ENCODE measurements at regions not wholly inside any gene's neighbourhood (a gene's known extent, or its start where the extent isn't known, plus 50 kb on each side); places are given as distances from the start of the nearest gene placed in this dataset.

DNA sequence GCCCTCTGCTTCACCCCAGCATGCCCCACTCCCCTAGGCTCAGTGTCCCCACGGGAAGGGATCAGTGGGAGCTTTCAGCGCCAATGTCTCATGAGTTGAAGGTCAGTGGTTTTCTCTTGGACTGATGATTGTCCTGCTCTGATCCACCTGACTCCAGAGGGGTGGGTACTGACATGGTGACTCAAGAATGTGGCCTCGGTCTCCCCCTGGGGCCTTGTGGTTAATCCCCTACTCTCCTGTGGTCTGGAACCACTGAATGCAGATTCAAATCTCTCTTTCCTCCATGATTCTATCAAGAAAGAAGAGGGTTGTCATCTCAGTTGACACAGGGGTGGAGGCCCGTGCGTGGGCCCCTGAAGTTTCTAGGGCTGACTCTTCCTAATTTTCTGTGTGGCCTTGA lies 176.9 kb downstream of the RPS24 start:
- TF ChIP-seq, protein P1, sequence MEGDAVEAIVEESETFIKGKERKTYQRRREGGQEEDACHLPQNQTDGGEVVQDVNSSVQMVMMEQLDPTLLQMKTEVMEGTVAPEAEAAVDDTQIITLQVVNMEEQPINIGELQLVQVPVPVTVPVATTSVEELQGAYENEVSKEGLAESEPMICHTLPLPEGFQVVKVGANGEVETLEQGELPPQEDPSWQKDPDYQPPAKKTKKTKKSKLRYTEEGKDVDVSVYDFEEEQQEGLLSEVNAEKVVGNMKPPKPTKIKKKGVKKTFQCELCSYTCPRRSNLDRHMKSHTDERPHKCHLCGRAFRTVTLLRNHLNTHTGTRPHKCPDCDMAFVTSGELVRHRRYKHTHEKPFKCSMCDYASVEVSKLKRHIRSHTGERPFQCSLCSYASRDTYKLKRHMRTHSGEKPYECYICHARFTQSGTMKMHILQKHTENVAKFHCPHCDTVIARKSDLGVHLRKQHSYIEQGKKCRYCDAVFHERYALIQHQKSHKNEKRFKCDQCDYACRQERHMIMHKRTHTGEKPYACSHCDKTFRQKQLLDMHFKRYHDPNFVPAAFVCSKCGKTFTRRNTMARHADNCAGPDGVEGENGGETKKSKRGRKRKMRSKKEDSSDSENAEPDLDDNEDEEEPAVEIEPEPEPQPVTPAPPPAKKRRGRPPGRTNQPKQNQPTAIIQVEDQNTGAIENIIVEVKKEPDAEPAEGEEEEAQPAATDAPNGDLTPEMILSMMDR (IDR thresholded peaks at IDR 0.05; ENCODE audit: poor library complexity, severe bottlenecking): no peak

DNA sequence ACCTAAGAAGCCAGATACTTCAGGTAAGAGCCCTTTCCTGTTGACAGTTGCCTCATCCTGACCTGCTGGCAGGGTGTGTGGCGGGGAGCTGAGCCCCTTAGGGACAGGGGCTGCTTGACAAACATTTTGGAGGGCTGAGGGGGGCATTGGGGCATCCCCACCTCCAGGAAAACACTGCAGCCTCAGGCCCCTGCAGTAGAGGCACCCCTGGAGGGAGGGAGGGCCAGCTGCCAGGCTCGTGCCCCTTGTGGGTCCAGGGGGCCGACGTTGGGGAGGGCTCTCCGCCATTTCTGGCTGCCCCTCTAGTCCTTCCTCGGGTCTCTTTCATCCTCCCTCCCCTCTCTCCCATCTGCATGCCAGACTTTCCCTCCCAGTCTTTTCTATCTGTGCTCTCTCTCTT lies 177.3 kb downstream of the RPS24 start:
- Histone ChIP-seq H3K27ac (ENCODE audit: poor library complexity, severe bottlenecking) (no peak overlapping the region), H3K9me3 (ENCODE audit: severe bottlenecking) (no peaks in the 10 kb centered on the region), H3K36me3 (ENCODE audit: low read depth) (no peaks in the 10 kb centered on the region), H3K4me1 (ENCODE audit: insufficient read depth, poor library complexity, severe bottlenecking) (no peaks in the 10 kb centered on the region), H3K4me3 (ENCODE audit: severe bottlenecking) (no peak overlapping the region), H3K27me3 (ENCODE audit: insufficient read depth, poor library complexity, severe bottlenecking) (no peaks in the 10 kb centered on the region)
- TF ChIP-seq, protein P1 (IDR thresholded peaks at IDR 0.05; ENCODE audit: poor library complexity, severe bottlenecking): no peak
- DNase-seq (ENCODE audit: low spot score): no peak
- no peak for ATAC-seq (ENCODE audit: low read depth)

More for the DNA sequence above, 176.9 kb downstream of the RPS24 start:
- H3K4me3 ChIP-seq (ENCODE audit: severe bottlenecking): no peak overlapping the region
- no peak overlapping the region for H3K27ac ChIP-seq (ENCODE audit: poor library complexity, severe bottlenecking)
- no peaks in the 10 kb centered on the region for H3K9me3 ChIP-seq (ENCODE audit: severe bottlenecking)
- ATAC-seq (ENCODE audit: low read depth): no peak
- no peaks in the 10 kb centered on the region for H3K27me3 ChIP-seq (ENCODE audit: insufficient read depth, poor library complexity, severe bottlenecking)
- H3K4me1 ChIP-seq (ENCODE audit: insufficient read depth, poor library complexity, severe bottlenecking): no peaks in the 10 kb centered on the region
- H3K36me3 ChIP-seq (ENCODE audit: low read depth): no peaks in the 10 kb centered on the region
- DNase-seq (ENCODE audit: low spot score): no peak

DNA sequence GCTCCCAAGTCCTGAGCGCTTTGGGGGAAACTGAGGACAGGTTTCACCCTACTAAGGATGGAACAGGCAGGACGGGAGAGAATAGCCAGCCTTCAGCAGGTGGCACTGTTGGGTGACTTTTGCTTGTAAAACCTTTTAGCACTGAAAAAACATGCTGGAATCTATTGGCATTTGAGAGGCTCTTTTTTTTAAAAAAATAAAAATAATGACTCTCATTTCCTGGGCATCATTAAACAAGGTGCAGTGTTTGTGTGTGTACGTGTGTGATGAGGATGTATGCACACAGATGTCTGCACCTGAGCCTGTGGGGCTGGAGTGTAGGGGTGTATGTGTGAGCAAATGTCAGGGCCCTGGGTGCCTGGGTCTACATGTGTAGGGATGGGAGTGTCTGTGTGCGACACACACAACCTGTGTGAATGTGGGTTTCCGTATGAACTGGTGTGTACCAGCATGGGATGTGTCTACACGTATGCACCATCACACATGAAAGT lies 177.9 kb downstream of the RPS24 start:
- no peaks in the 10 kb centered on the region for H3K4me1 ChIP-seq (ENCODE audit: insufficient read depth, poor library complexity, severe bottlenecking)
- ATAC-seq (ENCODE audit: low read depth): no peak
- no peak overlapping the region for H3K27ac ChIP-seq (ENCODE audit: poor library complexity, severe bottlenecking)
- no peaks in the 10 kb centered on the region for H3K9me3 ChIP-seq (ENCODE audit: severe bottlenecking)
- H3K36me3 ChIP-seq (ENCODE audit: low read depth): no peaks in the 10 kb centered on the region
- TF ChIP-seq, protein P1 (IDR thresholded peaks at IDR 0.05; ENCODE audit: poor library complexity, severe bottlenecking): peak; percentile 47
- no peak for DNase-seq (ENCODE audit: low spot score)
- no peaks in the 10 kb centered on the region for H3K27me3 ChIP-seq (ENCODE audit: insufficient read depth, poor library complexity, severe bottlenecking)
- no peak overlapping the region for H3K4me3 ChIP-seq (ENCODE audit: severe bottlenecking)

DNA sequence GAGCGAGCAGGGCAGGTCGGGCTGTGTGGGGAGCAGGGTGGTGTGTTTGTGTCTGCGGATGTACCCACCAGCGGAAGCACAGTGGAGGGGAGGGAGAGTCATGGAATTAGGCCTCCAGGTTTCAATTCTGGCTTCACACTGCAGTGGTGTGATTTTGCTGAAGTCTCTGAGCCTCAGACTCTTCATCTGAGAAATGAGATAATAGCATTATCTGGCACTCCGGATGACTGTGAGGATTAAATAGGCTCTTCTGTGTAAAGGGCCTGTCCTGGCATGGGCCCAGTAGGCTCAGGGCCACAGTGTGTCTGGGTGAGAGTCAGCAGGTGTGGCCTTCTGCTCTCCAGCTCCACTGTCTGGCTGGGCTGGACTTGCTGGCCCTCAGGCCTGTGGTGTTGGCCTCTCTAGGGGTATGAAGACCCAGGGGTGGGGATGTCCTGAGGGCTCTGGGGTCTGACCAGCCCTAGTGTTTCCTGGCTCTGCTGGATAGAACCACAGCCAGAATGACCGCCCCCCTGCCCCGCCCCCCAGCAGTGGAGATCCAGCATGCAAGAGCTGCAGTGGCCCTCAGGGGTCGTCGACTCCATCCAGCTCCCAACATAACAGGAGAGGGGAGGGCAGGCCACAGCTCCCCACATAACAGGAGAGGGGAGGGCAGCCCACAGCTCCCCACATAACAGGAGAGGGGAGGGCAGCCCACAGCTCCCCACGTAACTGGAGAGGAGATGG lies 178.6 kb downstream of the RPS24 start:
- Histone ChIP-seq H3K9me3 (ENCODE audit: severe bottlenecking) (no peaks in the 10 kb centered on the region), H3K27me3 (ENCODE audit: insufficient read depth, poor library complexity, severe bottlenecking) (no peaks in the 10 kb centered on the region), H3K36me3 (ENCODE audit: low read depth) (no peaks in the 10 kb centered on the region), H3K4me3 (ENCODE audit: severe bottlenecking) (no peak overlapping the region), H3K4me1 (ENCODE audit: insufficient read depth, poor library complexity, severe bottlenecking) (no peaks in the 10 kb centered on the region), H3K27ac (ENCODE audit: poor library complexity, severe bottlenecking) (no peak overlapping the region)
- ATAC-seq (ENCODE audit: low read depth) (no peak), DNase-seq (ENCODE audit: low spot score) (no peak)
- TF ChIP-seq, protein P1 (IDR thresholded peaks at IDR 0.05; ENCODE audit: poor library complexity, severe bottlenecking): no peak

DNA sequence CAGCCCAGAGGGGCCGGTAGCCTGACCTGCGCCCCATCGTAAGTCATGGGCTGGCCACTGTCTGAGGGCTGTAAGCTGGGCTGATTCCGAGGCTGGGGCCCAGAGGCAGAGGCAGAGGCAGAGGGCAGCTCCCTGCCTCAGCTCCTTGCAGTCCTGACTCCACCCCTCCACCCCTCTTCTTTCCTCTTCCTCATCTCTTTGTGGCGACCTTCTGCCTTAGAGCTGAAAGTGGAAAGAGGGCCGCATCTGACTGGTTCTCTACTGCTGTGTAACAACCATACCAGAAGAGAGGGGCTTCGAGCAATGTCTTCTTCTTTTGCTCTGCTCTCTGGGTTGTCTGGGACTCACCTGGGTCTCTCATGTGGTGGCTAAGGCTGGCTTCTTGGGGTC lies 179.1 kb downstream of the RPS24 start:
- Histone ChIP-seq H3K4me1 (ENCODE audit: insufficient read depth, poor library complexity, severe bottlenecking) (no peaks in the 10 kb centered on the region), H3K36me3 (ENCODE audit: low read depth) (no peaks in the 10 kb centered on the region), H3K9me3 (ENCODE audit: severe bottlenecking) (no peaks in the 10 kb centered on the region), H3K27me3 (ENCODE audit: insufficient read depth, poor library complexity, severe bottlenecking) (peaks cover 3% of the 10 kb centered on the region), H3K27ac (ENCODE audit: poor library complexity, severe bottlenecking) (no peak overlapping the region), H3K4me3 (ENCODE audit: severe bottlenecking) (no peak overlapping the region)
- TF ChIP-seq, protein P1 (IDR thresholded peaks at IDR 0.05; ENCODE audit: poor library complexity, severe bottlenecking): no peak
- ATAC-seq (ENCODE audit: low read depth) (no peak), DNase-seq (ENCODE audit: low spot score) (no peak)
